Keratinocyte (primary cell): ENCODE measurements at regions not wholly inside any gene's neighbourhood (a gene's known extent, or its start where the extent isn't known, plus 50 kb on each side); places are given as distances from the start of the nearest gene placed in this dataset.

Source experiments
- DNase-seq: peaks from one replicate; pipeline ENCODE4 v3.0.0-alpha.2; 2011; ENCODE audit warnings: low read depth, missing footprints, low spot score
- FAIRE-seq: peaks from 2 replicates; lab custom pipeline; 2011; peaks lifted over from hg19 to GRCh38; lab: Jason Lieb, UNC
- H2AFZ ChIP-seq: 2 replicates; pipeline ENCODE4 v1.6.0; 2012; ENCODE audit warnings: low read length, control low read depth, inconsistent platforms; ENCODE audit not compliant: control insufficient read depth
- H3K27ac ChIP-seq: 2 replicates; pipeline ENCODE4 v1.5.1; 2011; ENCODE audit warnings: low read length; ENCODE audit not compliant: control insufficient read depth, insufficient read depth
- H3K27me3 ChIP-seq: 3 replicates; pipeline ENCODE4 v1.6.0; 2011; ENCODE audit warnings: low read length; ENCODE audit not compliant: control insufficient read depth, insufficient read depth; ENCODE audit errors: extremely low read depth
- H3K36me3 ChIP-seq, 2 experiments: 2 replicates in 1 of 2; 3 replicates in 1 of 2; pipeline ENCODE4 v1.5.1; 2011; ENCODE audit warnings: low read length in 2 of 2, mild to moderate bottlenecking in 1 of 2; ENCODE audit not compliant: control insufficient read depth in 2 of 2, insufficient read depth in 2 of 2; ENCODE audit errors: extremely low read depth in 1 of 2
- H3K4me1 ChIP-seq: 3 replicates; pipeline ENCODE4 v1.5.1; 2011; ENCODE audit warnings: low read length; ENCODE audit not compliant: control insufficient read depth, insufficient read depth; ENCODE audit errors: extremely low read depth
- H3K4me2 ChIP-seq: 3 replicates; pipeline ENCODE4 v1.6.0; 2011; ENCODE audit warnings: low read depth, low read length; ENCODE audit not compliant: control insufficient read depth, insufficient read depth; ENCODE audit errors: extremely low read depth
- H3K4me3 ChIP-seq, 3 experiments: fragments of 200-600 bp in 1 of 3; sonication (generic) in 1 of 3; 2 replicates in 2 of 3; 3 replicates in 1 of 3; pipeline ENCODE4 v1.5.1; 2011 to 2016; ENCODE audit warnings: low read length in 3 of 3, mild to moderate bottlenecking in 3 of 3, control low read depth in 2 of 3, inconsistent platforms in 1 of 3, low read depth in 1 of 3, mixed read lengths in 1 of 3, mixed run types in 1 of 3, moderate library complexity in 1 of 3; ENCODE audit not compliant: control insufficient read depth in 2 of 3, insufficient read depth in 2 of 3; ENCODE audit errors: extremely low read depth in 1 of 3
- H3K79me2 ChIP-seq: 2 replicates; pipeline ENCODE4 v1.6.0; 2012; ENCODE audit warnings: low read length; ENCODE audit not compliant: control insufficient read depth, insufficient read depth
- H3K9ac ChIP-seq: 3 replicates; pipeline ENCODE4 v1.6.0; 2011; ENCODE audit warnings: low read length; ENCODE audit not compliant: control insufficient read depth, insufficient read depth; ENCODE audit errors: extremely low read depth
- H3K9me1 ChIP-seq: 3 replicates; pipeline ENCODE4 v1.6.0; 2011; ENCODE audit warnings: low read length; ENCODE audit not compliant: control insufficient read depth, insufficient read depth; ENCODE audit errors: extremely low read depth
- H3K9me3 ChIP-seq: 2 replicates; pipeline ENCODE4 v1.5.1; 2012; ENCODE audit warnings: low read depth, low read length; ENCODE audit not compliant: control insufficient read depth
- H4K20me1 ChIP-seq: 3 replicates; pipeline ENCODE4 v1.6.0; 2011; ENCODE audit warnings: low read length; ENCODE audit not compliant: control insufficient read depth, insufficient read depth; ENCODE audit errors: extremely low read depth
- CTCF ChIP-seq, 3 experiments: IDR thresholded peaks in 1 of 3; conservative IDR thresholded peaks in 1 of 3; optimal IDR thresholded peaks in 1 of 3; 2 replicates in 2 of 3; 3 replicates in 1 of 3; pipeline versions ENCODE3 to v1.5.1; 2011; ENCODE audit warnings: low read length in 3 of 3, mild to moderate bottlenecking in 3 of 3, moderate library complexity in 2 of 3, control low read depth in 1 of 3, inconsistent platforms in 1 of 3; ENCODE audit not compliant: insufficient read depth in 2 of 3; ENCODE audit errors: extremely low read depth in 1 of 3
- EZH2 ChIP-seq: IDR thresholded peaks from one replicate; pipeline ENCODE4 v1.6.1; 2012; ENCODE audit warnings: inconsistent platforms, mild to moderate bottlenecking, low read length, moderate library complexity
- dilution Hi-C: fragments of 300-500 bp; cut with MboI; formaldehyde crosslinking; loops from one replicate; pipeline ENCODE4 v1.7.0; 2020; ENCODE audit warnings: low sequenced_read_pairs; ENCODE audit not compliant: extremely low pct_ligation_motif_present

GRCh38 chr13:103410002-103410401, 343.8 kb upstream of the SLC10A2 start:
- H3K9me1 ChIP-seq: no peaks in the 10 kb centered on the region
- H3K9ac ChIP-seq: no peak overlapping the region
- H3K27me3 ChIP-seq: no peaks in the 10 kb centered on the region
- no peaks in the 10 kb centered on the region for H4K20me1 ChIP-seq
- H3K4me1 ChIP-seq: no peaks in the 10 kb centered on the region
- no peak overlapping the region for H3K4me3 ChIP-seq
- dilution Hi-C loops: no loop called here
- no peak for FAIRE-seq
- DNase-seq: no peak
- H3K79me2 ChIP-seq: no peaks in the 10 kb centered on the region
- no peaks in the 10 kb centered on the region for H3K9me3 ChIP-seq
- H3K4me2 ChIP-seq: no peak overlapping the region
- H3K27ac ChIP-seq: no peak overlapping the region
- no peaks in the 10 kb centered on the region for H3K36me3 ChIP-seq
- H2AFZ ChIP-seq: no peak overlapping the region
- TF ChIP-seq CTCF (optimal IDR thresholded peaks at IDR 0.05 in 1 of 3, IDR thresholded peaks at IDR 0.05 in 1 of 3, conservative IDR thresholded peaks at IDR 0.05 in 1 of 3; ENCODE audit: extremely low read depth in 1 of 3, insufficient read depth in 2 of 3, low read length in 3 of 3): no peak
- no peak for TF ChIP-seq EZH2

- dilution Hi-C loops: no loop called here
- TF ChIP-seq EZH2 (no peak), CTCF (optimal IDR thresholded peaks at IDR 0.05 in 1 of 3, IDR thresholded peaks at IDR 0.05 in 1 of 3, conservative IDR thresholded peaks at IDR 0.05 in 1 of 3; ENCODE audit: extremely low read depth in 1 of 3, insufficient read depth in 2 of 3, low read length in 3 of 3) (no peak)
- Histone ChIP-seq H4K20me1 (no peaks in the 10 kb centered on the region), H3K4me3 (no peak overlapping the region), H3K9me3 (no peaks in the 10 kb centered on the region), H2AFZ (no peak overlapping the region), H3K4me1 (no peaks in the 10 kb centered on the region), H3K36me3 (no peaks in the 10 kb centered on the region), H3K4me2 (no peak overlapping the region), H3K27me3 (no peaks in the 10 kb centered on the region), H3K79me2 (no peaks in the 10 kb centered on the region), H3K9ac (no peak overlapping the region), H3K9me1 (no peaks in the 10 kb centered on the region), H3K27ac (no peak overlapping the region)
- FAIRE-seq (no peak), DNase-seq (no peak)
Measured at GRCh38 chr13:103406967-103407366, 340.8 kb upstream of the SLC10A2 start.
